ENCODE measurements at regions not wholly inside any gene's neighbourhood (a gene's known extent, or its start where the extent isn't known, plus 50 kb on each side); places are given as distances from the start of the nearest gene placed in this dataset.

GRCh38 chr13:80244574-80244973 is 96.4 kb downstream of the SPRY2 start:
- no peak overlapping the region for H3K4me3 ChIP-seq (ENCODE audit: low read depth, low read length)
- no peaks in the 10 kb centered on the region for H3K9me3 ChIP-seq (ENCODE audit: severe bottlenecking)
- no peaks in the 10 kb centered on the region for H3K27me3 ChIP-seq (ENCODE audit: insufficient read depth, low read depth, severe bottlenecking)
- no peak for DNase-seq
- TF ChIP-seq CTCF (IDR thresholded peaks at IDR 0.05; ENCODE audit: low read depth, low read length), result no peak
- H3K27ac ChIP-seq, result no peak overlapping the region
- no peaks in the 10 kb centered on the region for H3K36me3 ChIP-seq

- no peak for TF ChIP-seq CTCF (IDR thresholded peaks at IDR 0.05; ENCODE audit: low read depth, low read length)
- no peaks in the 10 kb centered on the region for H3K36me3 ChIP-seq
- no peaks in the 10 kb centered on the region for H3K27me3 ChIP-seq (ENCODE audit: insufficient read depth, low read depth, severe bottlenecking)
- no peak overlapping the region for H3K4me3 ChIP-seq (ENCODE audit: low read depth, low read length)
- H3K27ac ChIP-seq, result no peak overlapping the region
- H3K9me3 ChIP-seq (ENCODE audit: severe bottlenecking), result no peaks in the 10 kb centered on the region
- DNase-seq, result no peak
Measured at GRCh38 chr13:80242728-80243427, 98.0 kb downstream of the SPRY2 start.

- Histone ChIP-seq H3K4me3 (ENCODE audit: low read depth, low read length) (no peak overlapping the region), H3K9me3 (ENCODE audit: severe bottlenecking) (no peaks in the 10 kb centered on the region), H3K27ac (no peak overlapping the region), H3K36me3 (no peaks in the 10 kb centered on the region), H3K27me3 (ENCODE audit: insufficient read depth, low read depth, severe bottlenecking) (no peaks in the 10 kb centered on the region)
- TF ChIP-seq CTCF (IDR thresholded peaks at IDR 0.05; ENCODE audit: low read depth, low read length), result no peak
- DNase-seq, result no peak
Measured at GRCh38 chr13:80239571-80240255, 101.2 kb downstream of the SPRY2 start.

GRCh38 chr13:80239116-80239515 is 101.8 kb downstream of the SPRY2 start:
- no peak for DNase-seq
- H3K36me3 ChIP-seq, result no peaks in the 10 kb centered on the region
- no peaks in the 10 kb centered on the region for H3K27me3 ChIP-seq (ENCODE audit: insufficient read depth, low read depth, severe bottlenecking)
- no peak for TF ChIP-seq CTCF (IDR thresholded peaks at IDR 0.05; ENCODE audit: low read depth, low read length)
- no peak overlapping the region for H3K4me3 ChIP-seq (ENCODE audit: low read depth, low read length)
- H3K27ac ChIP-seq, result no peak overlapping the region
- H3K9me3 ChIP-seq (ENCODE audit: severe bottlenecking), result no peaks in the 10 kb centered on the region

- no peaks in the 10 kb centered on the region for H3K9me3 ChIP-seq (ENCODE audit: severe bottlenecking)
- no peaks in the 10 kb centered on the region for H3K36me3 ChIP-seq
- no peak for TF ChIP-seq CTCF (IDR thresholded peaks at IDR 0.05; ENCODE audit: low read depth, low read length)
- no peaks in the 10 kb centered on the region for H3K27me3 ChIP-seq (ENCODE audit: insufficient read depth, low read depth, severe bottlenecking)
- DNase-seq, result no peak
- no peak overlapping the region for H3K27ac ChIP-seq
- H3K4me3 ChIP-seq (ENCODE audit: low read depth, low read length), result no peak overlapping the region
Measured at GRCh38 chr13:80237646-80238045, 103.3 kb downstream of the SPRY2 start.
